ENCODE measurements at regions not wholly inside any gene's neighbourhood (a gene's known extent, or its start where the extent isn't known, plus 50 kb on each side); places are given as distances from the start of the nearest gene placed in this dataset.

- TF ChIP-seq USF2 (CRISPR knock-in tag; IDR thresholded peaks at IDR 0.05): no peak
- no peak for TF ChIP-seq CTCF (IDR thresholded peaks at IDR 0.05)
- no peak for TF ChIP-seq ELF4 (CRISPR knock-in tag; IDR thresholded peaks at IDR 0.05; ENCODE audit: low read depth)
- TF ChIP-seq ETV6 (CRISPR knock-in tag; IDR thresholded peaks at IDR 0.05): no peak
- TF ChIP-seq HMGA2 (CRISPR knock-in tag; IDR thresholded peaks at IDR 0.05): no peak
Measured at GRCh38 chr20:39103305-39103704, 141.2 kb downstream of the DHX35 start.

Data from WTC11 (cell line).